Liver (tissue), 8 donors: ENCODE measurements at regions not wholly inside any gene's neighbourhood (a gene's known extent, or its start where the extent isn't known, plus 50 kb on each side); places are given as distances from the start of the nearest gene placed in this dataset.

ENCODE experiments used
- DNase-seq: peaks from one replicate; pipeline ENCODE4 v3.0.0-alpha.2; 2017; ENCODE audit warnings: low spot score
- H3K27ac ChIP-seq, 2 donors: one replicate each; pipeline ENCODE4 v1.7.0; 2013; ENCODE audit warnings: inconsistent platforms in 2 of 2, low read length in 2 of 2, control low read depth in 1 of 2, low read depth in 1 of 2, mild to moderate bottlenecking in 1 of 2
- H3K27me3 ChIP-seq, 4 donors: one replicate each; pipeline versions ENCODE4 v1.6.1 to v1.7.0; 2013; ENCODE audit warnings: low read length in 3 of 4, inconsistent platforms in 1 of 4, mild to moderate bottlenecking in 1 of 4, moderate library complexity in 1 of 4; ENCODE audit not compliant: control insufficient read depth in 4 of 4, insufficient read depth in 4 of 4
- H3K36me3 ChIP-seq, 4 donors: one replicate each; pipeline versions ENCODE4 v1.6.1 to v1.7.0; 2013; ENCODE audit warnings: low read length in 3 of 4, mild to moderate bottlenecking in 3 of 4, low read depth in 1 of 4, moderate library complexity in 1 of 4; ENCODE audit not compliant: control insufficient read depth in 4 of 4, insufficient read depth in 3 of 4
- H3K4me1 ChIP-seq, 4 donors: one replicate each; pipeline versions ENCODE4 v1.6.1 to v1.7.0; 2013; ENCODE audit warnings: low read length in 3 of 4, mild to moderate bottlenecking in 3 of 4, moderate library complexity in 1 of 4; ENCODE audit not compliant: control insufficient read depth in 4 of 4, insufficient read depth in 4 of 4
- H3K4me3 ChIP-seq, 3 donors: one replicate each; pipeline versions ENCODE4 v1.6.1 to v1.7.0; 2013; ENCODE audit warnings: low read length in 3 of 3, control low read depth in 1 of 3, low read depth in 1 of 3, mild to moderate bottlenecking in 1 of 3
- H3K9ac ChIP-seq, 2 donors: one replicate each; pipeline ENCODE4 v1.7.0; 2013; ENCODE audit warnings: low read length in 2 of 2, mild to moderate bottlenecking in 2 of 2, moderate library complexity in 2 of 2, control low read depth in 1 of 2, low read depth in 1 of 2
- H3K9me3 ChIP-seq, 4 donors: one replicate each; pipeline versions ENCODE4 v1.6.1 to v1.7.0; 2013; ENCODE audit warnings: low read length in 3 of 4; ENCODE audit not compliant: control insufficient read depth in 4 of 4
- FOXA1 ChIP-seq: IDR thresholded peaks from 2 replicates; pipeline ENCODE4 v1.6.1; 2016; ENCODE audit warnings: antibody characterized with exemption
- FOXA2 ChIP-seq: IDR thresholded peaks from 2 replicates; pipeline ENCODE4 v1.6.1; 2016; ENCODE audit warnings: antibody characterized with exemption
- HNF4A ChIP-seq, 2 donors: conservative IDR thresholded peaks; 2 replicates each; pipeline ENCODE4 v1.6.1; 2016; ENCODE audit warnings: antibody characterized with exemption in 2 of 2, mild to moderate bottlenecking in 2 of 2
- HNF4G ChIP-seq: IDR thresholded peaks from 2 replicates; pipeline ENCODE4 v1.6.1; 2016; ENCODE audit warnings: antibody characterized with exemption
- JUND ChIP-seq, 2 donors: IDR thresholded peaks; 2 replicates each; pipeline ENCODE4 v1.6.1; 2016; ENCODE audit warnings: antibody characterized with exemption in 2 of 2
- NR2F2 ChIP-seq: IDR thresholded peaks from 2 replicates; pipeline ENCODE4 v1.6.1; 2016; ENCODE audit warnings: antibody characterized with exemption
- SP1 ChIP-seq: IDR thresholded peaks from 2 replicates; pipeline ENCODE4 v1.6.1; 2018; ENCODE audit warnings: antibody characterized with exemption, mild to moderate bottlenecking
- YY1 ChIP-seq: IDR thresholded peaks from 2 replicates; pipeline ENCODE4 v1.6.1; 2016; ENCODE audit warnings: antibody characterized with exemption, mild to moderate bottlenecking
- WGBS: extraction: QIAGEN DNeasy Blood & Tissue Kit; methylation state at CpG from one replicate; pipeline ENCODE4 v1.1.7; 2013; 5-methylcytosine and 5-hydroxymethylcytosine counted together
- TF ChIP-seq, protein P1 (sequence below): IDR thresholded peaks from 2 replicates; pipeline ENCODE4 v1.6.1; 2016; ENCODE audit warnings: antibody characterized with exemption
- TF ChIP-seq, protein P2 (sequence below): fragments of 150-350 bp; IDR thresholded peaks from 2 replicates; pipeline ENCODE4 v1.5.1; 2017; ENCODE audit warnings: improper control_type of control experiment, low read depth, low read length; ENCODE audit not compliant: missing input control
- TF ChIP-seq, protein P3 (sequence below): IDR thresholded peaks from 2 replicates; pipeline ENCODE4 v1.6.1; 2016; ENCODE audit warnings: antibody characterized with exemption
- TF ChIP-seq, protein P4 (sequence below): IDR thresholded peaks from 2 replicates; pipeline ENCODE4 v1.6.1; 2016; ENCODE audit warnings: antibody characterized with exemption
- TF ChIP-seq, protein P5 (sequence below): IDR thresholded peaks from 2 replicates; pipeline ENCODE4 v1.6.1; 2016; ENCODE audit warnings: antibody characterized with exemption, mild to moderate bottlenecking
- donor health status: healthy.
- donor health status: healthy.
- donor health status: healthy.
- donor health status: healthy.
- donor health status: healthy.

DNA sequence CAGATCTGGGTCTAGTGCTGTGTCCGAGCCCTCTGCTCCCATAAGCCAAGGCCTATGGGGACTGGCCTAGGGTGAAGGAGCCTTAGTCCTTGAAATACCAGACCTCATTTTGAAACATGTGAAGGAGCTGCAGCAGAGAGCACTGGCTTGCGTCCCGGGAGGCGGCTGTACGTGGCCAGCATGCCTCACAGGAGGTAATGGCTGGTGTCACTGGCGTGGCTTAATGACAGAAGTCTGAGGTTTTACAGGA, 72.7 kb upstream of the OTOS start:
- Histone ChIP-seq H3K9ac (no peak overlapping the region), H3K36me3 (no peaks in the 10 kb centered on the region), H3K27ac (no peak overlapping the region), H3K27me3 (no peaks in the 10 kb centered on the region), H3K4me3 (no peak overlapping the region), H3K9me3 (no peaks in the 10 kb centered on the region), H3K4me1 (no peaks in the 10 kb centered on the region)
- TF ChIP-seq SP1 (no peak), HNF4G (no peak), YY1 (no peak), FOXA2 (no peak)
- DNase-seq: no peak
- WGBS: 95% methylated on average over 6 of the region's 6 CpGs

DNA sequence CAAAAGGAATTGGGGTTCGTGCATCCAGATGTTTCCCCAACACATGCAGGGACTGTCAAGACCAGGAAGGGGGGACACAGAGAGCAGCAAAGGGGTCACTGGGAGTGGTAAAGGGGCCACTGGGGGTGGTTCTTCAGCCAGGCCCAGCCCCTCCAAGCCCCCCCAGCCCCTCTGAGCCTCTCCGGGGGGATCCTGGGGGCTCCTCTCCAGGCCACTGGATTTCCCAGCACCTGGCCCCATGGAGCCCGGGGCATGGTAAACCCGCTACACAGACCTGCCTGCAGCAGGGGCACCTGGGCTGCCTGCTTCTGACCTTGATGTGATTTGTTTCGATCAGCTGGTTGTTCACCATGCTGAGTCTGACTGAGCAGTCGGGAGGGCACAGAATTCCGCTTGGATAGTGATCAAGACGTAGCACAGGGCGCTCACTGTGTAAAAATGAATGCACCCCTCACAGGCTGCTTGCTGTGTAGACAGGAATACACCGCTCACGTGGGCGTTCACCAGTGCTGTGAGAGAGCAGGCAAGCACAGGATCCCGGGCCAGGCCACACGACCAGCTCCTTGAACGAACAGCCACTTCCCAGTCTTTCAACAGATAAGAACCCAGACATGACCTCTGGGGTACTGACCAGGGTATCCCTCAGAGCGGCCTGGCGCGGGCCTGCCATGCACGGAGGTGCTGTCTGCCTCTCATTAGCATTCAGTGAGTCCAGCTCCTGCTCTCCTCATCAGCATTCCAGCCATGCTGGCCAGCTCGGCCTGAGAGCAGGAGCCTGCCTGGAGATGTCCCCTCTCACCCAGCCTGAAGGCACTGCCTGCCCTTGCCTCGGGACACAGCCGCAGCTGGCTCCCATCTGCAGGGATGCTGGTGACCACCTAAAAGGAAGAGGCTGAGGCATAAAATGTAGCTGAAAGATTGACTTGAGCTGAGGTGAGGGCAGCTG, 73.3 kb upstream of the OTOS start:
- Histone ChIP-seq H3K9ac (no peak overlapping the region), H3K27ac (no peak overlapping the region), H3K9me3 (no peaks in the 10 kb centered on the region), H3K4me3 (no peak overlapping the region), H3K27me3 (no peaks in the 10 kb centered on the region), H3K36me3 (no peaks in the 10 kb centered on the region), H3K4me1 (no peaks in the 10 kb centered on the region)
- WGBS: 86% methylated on average over 22 of the region's 22 CpGs
- DNase-seq: no peak
- TF ChIP-seq FOXA2 (no peak), FOXA1 (no peak), JUND (IDR thresholded peaks at IDR 0.05) (no peak), SP1 (no peak), NR2F2 (no peak), HNF4A (conservative IDR thresholded peaks at IDR 0.05) (no peak)
- TF ChIP-seq, protein P1, sequence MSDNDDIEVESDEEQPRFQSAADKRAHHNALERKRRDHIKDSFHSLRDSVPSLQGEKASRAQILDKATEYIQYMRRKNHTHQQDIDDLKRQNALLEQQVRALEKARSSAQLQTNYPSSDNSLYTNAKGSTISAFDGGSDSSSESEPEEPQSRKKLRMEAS: no peak
- TF ChIP-seq, protein P2, sequence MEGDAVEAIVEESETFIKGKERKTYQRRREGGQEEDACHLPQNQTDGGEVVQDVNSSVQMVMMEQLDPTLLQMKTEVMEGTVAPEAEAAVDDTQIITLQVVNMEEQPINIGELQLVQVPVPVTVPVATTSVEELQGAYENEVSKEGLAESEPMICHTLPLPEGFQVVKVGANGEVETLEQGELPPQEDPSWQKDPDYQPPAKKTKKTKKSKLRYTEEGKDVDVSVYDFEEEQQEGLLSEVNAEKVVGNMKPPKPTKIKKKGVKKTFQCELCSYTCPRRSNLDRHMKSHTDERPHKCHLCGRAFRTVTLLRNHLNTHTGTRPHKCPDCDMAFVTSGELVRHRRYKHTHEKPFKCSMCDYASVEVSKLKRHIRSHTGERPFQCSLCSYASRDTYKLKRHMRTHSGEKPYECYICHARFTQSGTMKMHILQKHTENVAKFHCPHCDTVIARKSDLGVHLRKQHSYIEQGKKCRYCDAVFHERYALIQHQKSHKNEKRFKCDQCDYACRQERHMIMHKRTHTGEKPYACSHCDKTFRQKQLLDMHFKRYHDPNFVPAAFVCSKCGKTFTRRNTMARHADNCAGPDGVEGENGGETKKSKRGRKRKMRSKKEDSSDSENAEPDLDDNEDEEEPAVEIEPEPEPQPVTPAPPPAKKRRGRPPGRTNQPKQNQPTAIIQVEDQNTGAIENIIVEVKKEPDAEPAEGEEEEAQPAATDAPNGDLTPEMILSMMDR: no peak
- TF ChIP-seq, protein P3, sequence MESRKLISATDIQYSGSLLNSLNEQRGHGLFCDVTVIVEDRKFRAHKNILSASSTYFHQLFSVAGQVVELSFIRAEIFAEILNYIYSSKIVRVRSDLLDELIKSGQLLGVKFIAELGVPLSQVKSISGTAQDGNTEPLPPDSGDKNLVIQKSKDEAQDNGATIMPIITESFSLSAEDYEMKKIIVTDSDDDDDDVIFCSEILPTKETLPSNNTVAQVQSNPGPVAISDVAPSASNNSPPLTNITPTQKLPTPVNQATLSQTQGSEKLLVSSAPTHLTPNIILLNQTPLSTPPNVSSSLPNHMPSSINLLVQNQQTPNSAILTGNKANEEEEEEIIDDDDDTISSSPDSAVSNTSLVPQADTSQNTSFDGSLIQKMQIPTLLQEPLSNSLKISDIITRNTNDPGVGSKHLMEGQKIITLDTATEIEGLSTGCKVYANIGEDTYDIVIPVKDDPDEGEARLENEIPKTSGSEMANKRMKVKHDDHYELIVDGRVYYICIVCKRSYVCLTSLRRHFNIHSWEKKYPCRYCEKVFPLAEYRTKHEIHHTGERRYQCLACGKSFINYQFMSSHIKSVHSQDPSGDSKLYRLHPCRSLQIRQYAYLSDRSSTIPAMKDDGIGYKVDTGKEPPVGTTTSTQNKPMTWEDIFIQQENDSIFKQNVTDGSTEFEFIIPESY: no peak
- TF ChIP-seq, protein P4, sequence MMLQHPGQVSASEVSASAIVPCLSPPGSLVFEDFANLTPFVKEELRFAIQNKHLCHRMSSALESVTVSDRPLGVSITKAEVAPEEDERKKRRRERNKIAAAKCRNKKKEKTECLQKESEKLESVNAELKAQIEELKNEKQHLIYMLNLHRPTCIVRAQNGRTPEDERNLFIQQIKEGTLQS: no peak
- TF ChIP-seq, protein P5, sequence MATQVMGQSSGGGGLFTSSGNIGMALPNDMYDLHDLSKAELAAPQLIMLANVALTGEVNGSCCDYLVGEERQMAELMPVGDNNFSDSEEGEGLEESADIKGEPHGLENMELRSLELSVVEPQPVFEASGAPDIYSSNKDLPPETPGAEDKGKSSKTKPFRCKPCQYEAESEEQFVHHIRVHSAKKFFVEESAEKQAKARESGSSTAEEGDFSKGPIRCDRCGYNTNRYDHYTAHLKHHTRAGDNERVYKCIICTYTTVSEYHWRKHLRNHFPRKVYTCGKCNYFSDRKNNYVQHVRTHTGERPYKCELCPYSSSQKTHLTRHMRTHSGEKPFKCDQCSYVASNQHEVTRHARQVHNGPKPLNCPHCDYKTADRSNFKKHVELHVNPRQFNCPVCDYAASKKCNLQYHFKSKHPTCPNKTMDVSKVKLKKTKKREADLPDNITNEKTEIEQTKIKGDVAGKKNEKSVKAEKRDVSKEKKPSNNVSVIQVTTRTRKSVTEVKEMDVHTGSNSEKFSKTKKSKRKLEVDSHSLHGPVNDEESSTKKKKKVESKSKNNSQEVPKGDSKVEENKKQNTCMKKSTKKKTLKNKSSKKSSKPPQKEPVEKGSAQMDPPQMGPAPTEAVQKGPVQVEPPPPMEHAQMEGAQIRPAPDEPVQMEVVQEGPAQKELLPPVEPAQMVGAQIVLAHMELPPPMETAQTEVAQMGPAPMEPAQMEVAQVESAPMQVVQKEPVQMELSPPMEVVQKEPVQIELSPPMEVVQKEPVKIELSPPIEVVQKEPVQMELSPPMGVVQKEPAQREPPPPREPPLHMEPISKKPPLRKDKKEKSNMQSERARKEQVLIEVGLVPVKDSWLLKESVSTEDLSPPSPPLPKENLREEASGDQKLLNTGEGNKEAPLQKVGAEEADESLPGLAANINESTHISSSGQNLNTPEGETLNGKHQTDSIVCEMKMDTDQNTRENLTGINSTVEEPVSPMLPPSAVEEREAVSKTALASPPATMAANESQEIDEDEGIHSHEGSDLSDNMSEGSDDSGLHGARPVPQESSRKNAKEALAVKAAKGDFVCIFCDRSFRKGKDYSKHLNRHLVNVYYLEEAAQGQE: no peak
